Liver (tissue), 3 donors: ENCODE measurements at regions not wholly inside any gene's neighbourhood (a gene's known extent, or its start where the extent isn't known, plus 50 kb on each side); places are given as distances from the start of the nearest gene placed in this dataset.
"Not testable (repeated sequence)": the region's sequence is repeated elsewhere in the genome, so short reads cannot be mapped to it uniquely, and the experiment has no call there.

Experiments
- CTCF ChIP-seq: fragments of 150-350 bp; IDR thresholded peaks from 2 replicates; pipeline ENCODE4 v1.5.1; 2017; ENCODE audit warnings: improper control_type of control experiment, low read depth, low read length; ENCODE audit not compliant: missing input control
- TAF1 ChIP-seq: conservative IDR thresholded peaks from 2 replicates; pipeline ENCODE4 v1.6.1; 2016; ENCODE audit warnings: antibody characterized with exemption, mild to moderate bottlenecking
- YY1 ChIP-seq: IDR thresholded peaks from 2 replicates; pipeline ENCODE4 v1.6.1; 2016; ENCODE audit warnings: antibody characterized with exemption, mild to moderate bottlenecking
- donor health status: healthy.
- donor health status: healthy.

GRCh38 chr4:115956054-115956796, 842.8 kb upstream of the NDST4 start:
- not testable (repeated sequence) for TF ChIP-seq CTCF, YY1, TAF1
